Body of pancreas (tissue), 4 donors: ENCODE measurements at regions not wholly inside any gene's neighbourhood (a gene's known extent, or its start where the extent isn't known, plus 50 kb on each side); places are given as distances from the start of the nearest gene placed in this dataset.

Source experiments
- ATAC-seq: fragments of 150-250 bp; one replicate; pipeline ENCODE4 v1.9.1; 2016
- DNase-seq, 4 donors: peaks; one replicate each; pipeline ENCODE4 v3.0.0-alpha.2; 2019
- H3K27ac ChIP-seq, 4 donors: fragments of 200-600 bp; sonication (generic); 1 replicate in 3 of 4; 2 replicates in 1 of 4; pipeline versions ENCODE4 v1.5.1 to v1.6.1; 2016 to 2019; ENCODE audit warnings: mild to moderate bottlenecking in 1 of 4, mixed read lengths in 1 of 4, moderate library complexity in 1 of 4
- H3K27me3 ChIP-seq, 2 donors: fragments of 200-600 bp; sonication (generic); one replicate each; pipeline ENCODE4 v1.6.0; 2016; ENCODE audit warnings: mild to moderate bottlenecking in 1 of 2
- H3K36me3 ChIP-seq, 2 donors: fragments of 200-600 bp; sonication (generic); replicated peaks in 1 of 2; 2 replicates each; pipeline ENCODE4 v1.5.1; 2016; ENCODE audit warnings: low read depth in 2 of 2; ENCODE audit not compliant: insufficient read depth in 1 of 2
- H3K4me1 ChIP-seq: fragments of 200-600 bp; sonication (generic); one replicate; pipeline ENCODE4 v1.6.0; 2016
- H3K4me3 ChIP-seq, 2 donors: fragments of 200-600 bp; sonication (generic); 1 replicate in 1 of 2; 2 replicates in 1 of 2; pipeline ENCODE4 v1.5.1; 2016 to 2019
- H3K9me3 ChIP-seq, 3 donors: fragments of 200-600 bp; sonication (generic); 1 replicate in 2 of 3; 2 replicates in 1 of 3; pipeline ENCODE4 v1.5.1; 2016
- CTCF ChIP-seq, 7 experiments: fragments of 450-650 bp in 4 of 7; fragments of 200-600 bp in 3 of 7; sonication (generic) in 3 of 7; IDR thresholded peaks; one replicate each; pipeline ENCODE4 v1.5.1; 2016 to 2019; ENCODE audit warnings: antibody characterized with exemption in 7 of 7
- POLR2A ChIP-seq, 3 donors: fragments of 450-650 bp; IDR thresholded peaks; one replicate each; pipeline ENCODE4 v1.6.1; 2016; ENCODE audit warnings: antibody characterized with exemption in 3 of 3, mild to moderate bottlenecking in 2 of 3
- WGBS, 2 donors: methylation state at CpG; one replicate each; pipeline ENCODE4 v1.1.5; 2017; 5-methylcytosine and 5-hydroxymethylcytosine counted together
- intact Hi-C: fragments of 100-400 bp; cut with DNase I; formaldehyde crosslinking; loops from one replicate; pipeline ENCODE4 v1.15.1; 2023

GRCh38 chr12:107976331-107976730, 152.8 kb upstream of the WSCD2 start:
- H3K36me3 ChIP-seq, result no peaks in the 10 kb centered on the region
- H3K9me3 ChIP-seq, result no peaks in the 10 kb centered on the region
- H3K4me3 ChIP-seq, result no peak overlapping the region
- H3K27me3 ChIP-seq, result no peaks in the 10 kb centered on the region
- no peaks in the 10 kb centered on the region for H3K4me1 ChIP-seq
- intact Hi-C loops, result no loop called here
- no peak for TF ChIP-seq CTCF (IDR thresholded peaks at IDR 0.05)
- no peak for TF ChIP-seq POLR2A (IDR thresholded peaks at IDR 0.05)
- ATAC-seq (no peak), DNase-seq (no peak)
- H3K27ac ChIP-seq, result no peak overlapping the region

GRCh38 chr12:107978201-107978600, 150.9 kb upstream of the WSCD2 start:
- intact Hi-C loops, result no loop called here
- Histone ChIP-seq H3K9me3 (no peaks in the 10 kb centered on the region), H3K27ac (no peak overlapping the region), H3K36me3 (no peaks in the 10 kb centered on the region), H3K27me3 (no peaks in the 10 kb centered on the region), H3K4me1 (no peaks in the 10 kb centered on the region), H3K4me3 (no peak overlapping the region)
- DNase-seq (no peak), ATAC-seq (no peak)
- TF ChIP-seq CTCF (IDR thresholded peaks at IDR 0.05) (no peak), POLR2A (IDR thresholded peaks at IDR 0.05) (no peak)
- WGBS, 2 donors, result 17 to 34% methylated on average over 5 of the region's 5 CpGs

GRCh38 chr12:107978641-107979040, 150.4 kb upstream of the WSCD2 start:
- no peak overlapping the region for H3K4me3 ChIP-seq
- whole genome bisulfite sequencing, 2 donors, result 56 to 60% methylated on average over 4 of the region's 4 CpGs
- ATAC-seq (no peak), DNase-seq (no peak)
- H3K27ac ChIP-seq, result no peak overlapping the region
- H3K9me3 ChIP-seq, result no peaks in the 10 kb centered on the region
- TF ChIP-seq CTCF (IDR thresholded peaks at IDR 0.05) (no peak), POLR2A (IDR thresholded peaks at IDR 0.05) (no peak)
- H3K36me3 ChIP-seq, result no peaks in the 10 kb centered on the region
- H3K27me3 ChIP-seq, result no peaks in the 10 kb centered on the region
- intact Hi-C loops, result no loop called here
- H3K4me1 ChIP-seq, result no peaks in the 10 kb centered on the region

- 47 to 49% methylated on average over 4 of the region's 4 CpGs for whole genome bisulfite sequencing, 2 donors
- H3K4me3 ChIP-seq, result no peak overlapping the region
- no peak for TF ChIP-seq POLR2A (IDR thresholded peaks at IDR 0.05)
- TF ChIP-seq CTCF (IDR thresholded peaks at IDR 0.05), result no peak
- H3K27me3 ChIP-seq, result no peaks in the 10 kb centered on the region
- no peaks in the 10 kb centered on the region for H3K9me3 ChIP-seq
- H3K4me1 ChIP-seq, result no peaks in the 10 kb centered on the region
- no peak overlapping the region for H3K27ac ChIP-seq
- no peak for DNase-seq
- ATAC-seq, result no peak
- no peaks in the 10 kb centered on the region for H3K36me3 ChIP-seq
- intact Hi-C loops, result no loop called here
These were observed 145.2 kb upstream of the WSCD2 start for GRCh38 chr12:107983756-107984472.

- Histone ChIP-seq H3K27ac (no peak overlapping the region), H3K36me3 (no peaks in the 10 kb centered on the region), H3K4me1 (no peaks in the 10 kb centered on the region), H3K9me3 (no peaks in the 10 kb centered on the region), H3K4me3 (no peak overlapping the region), H3K27me3 (no peaks in the 10 kb centered on the region)
- 46 to 61% methylated on average over 3 of the region's 3 CpGs for WGBS, 2 donors
- no peak for ATAC-seq
- intact Hi-C loops, result no loop called here
- TF ChIP-seq POLR2A (IDR thresholded peaks at IDR 0.05), result no peak
- no peak for TF ChIP-seq CTCF (IDR thresholded peaks at IDR 0.05)
- no peak for DNase-seq
These were observed 144.1 kb upstream of the WSCD2 start for GRCh38 chr12:107984973-107985372.
